HUES48 (cell line): ENCODE measurements at regions not wholly inside any gene's neighbourhood (a gene's known extent, or its start where the extent isn't known, plus 50 kb on each side); places are given as distances from the start of the nearest gene placed in this dataset.

Experiments used
- H3K27ac ChIP-seq: one replicate; pipeline ENCODE4 v1.7.0; 2013; ENCODE audit warnings: low read depth, low read length, inconsistent platforms
- H3K27me3 ChIP-seq: 2 replicates; pipeline ENCODE4 v1.6.1; 2013; ENCODE audit warnings: mild to moderate bottlenecking, low read length; ENCODE audit not compliant: control insufficient read depth, insufficient read depth
- H3K36me3 ChIP-seq: 2 replicates; pipeline ENCODE4 v1.6.1; 2013; ENCODE audit warnings: low read length; ENCODE audit not compliant: control insufficient read depth, insufficient read depth
- H3K4me1 ChIP-seq: 2 replicates; pipeline ENCODE4 v1.6.1; 2013; ENCODE audit warnings: mild to moderate bottlenecking, low read length; ENCODE audit not compliant: control insufficient read depth, insufficient read depth
- H3K4me3 ChIP-seq: 2 replicates; pipeline ENCODE4 v1.5.1; 2013; ENCODE audit warnings: mild to moderate bottlenecking, low read depth, low read length
- H3K9ac ChIP-seq: 2 replicates; pipeline ENCODE4 v1.6.1; 2013; ENCODE audit warnings: mild to moderate bottlenecking, low read depth, low read length, moderate library complexity
- H3K9me3 ChIP-seq: 2 replicates; pipeline ENCODE4 v1.6.1; 2013; ENCODE audit warnings: low read length; ENCODE audit not compliant: control insufficient read depth, insufficient read depth

DNA sequence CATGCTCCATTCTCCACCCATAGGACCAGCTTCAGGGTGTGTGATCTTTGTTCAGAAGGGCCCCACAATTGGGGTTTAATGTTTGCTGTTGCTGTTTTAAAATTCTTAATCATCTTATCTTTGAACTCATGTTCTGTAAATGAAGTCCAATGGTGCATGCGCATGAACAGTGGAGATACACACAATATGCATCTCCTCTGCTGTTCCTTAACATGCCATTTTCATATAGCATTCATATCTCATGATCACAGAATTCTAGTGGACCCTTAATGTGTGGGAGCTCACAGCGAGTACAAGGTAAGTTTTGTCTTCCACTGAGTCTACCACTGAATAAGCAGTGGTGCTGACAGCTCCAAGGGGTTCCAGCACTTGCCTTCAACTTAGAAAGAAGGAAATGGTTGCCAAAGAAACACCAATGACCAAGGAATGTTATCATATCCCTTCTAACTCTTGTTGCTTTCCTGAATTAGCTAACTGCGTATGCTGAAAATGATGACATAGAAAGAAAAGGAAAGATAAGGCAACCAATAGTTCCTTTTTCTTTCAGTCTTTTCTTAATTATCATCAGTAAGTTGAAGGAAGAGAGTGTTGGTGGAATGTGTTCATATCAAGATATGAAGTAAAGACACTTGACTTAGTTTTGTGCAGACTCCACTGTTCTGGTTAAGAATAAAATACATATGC, 149.3 kb upstream of the FOXN2 start:
- Histone ChIP-seq H3K4me3 (no peak overlapping the region), H3K9ac (no peak overlapping the region), H3K9me3 (no peaks in the 10 kb centered on the region), H3K4me1 (peaks cover 9% of the 10 kb centered on the region), H3K36me3 (no peaks in the 10 kb centered on the region), H3K27ac (no peak overlapping the region), H3K27me3 (no peaks in the 10 kb centered on the region)

GRCh38 chr2:48169141-48169592, 145.3 kb upstream of the FOXN2 start:
- Histone ChIP-seq H3K4me1 (peaks cover 6% of the 10 kb centered on the region), H3K27ac (no peak overlapping the region), H3K4me3 (no peak overlapping the region), H3K27me3 (no peaks in the 10 kb centered on the region), H3K9ac (no peak overlapping the region), H3K36me3 (no peaks in the 10 kb centered on the region), H3K9me3 (no peaks in the 10 kb centered on the region)

- Histone ChIP-seq H3K9me3 (no peaks in the 10 kb centered on the region), H3K4me3 (no peak overlapping the region), H3K36me3 (no peaks in the 10 kb centered on the region), H3K27me3 (no peaks in the 10 kb centered on the region), H3K9ac (no peak overlapping the region), H3K27ac (no peak overlapping the region), H3K4me1 (peaks cover 6% of the 10 kb centered on the region)
These were observed 144.2 kb upstream of the FOXN2 start for GRCh38 chr2:48170281-48170680.

GRCh38 chr2:48173141-48173540, 141.3 kb upstream of the FOXN2 start:
- Histone ChIP-seq H3K9ac (no peak overlapping the region), H3K9me3 (no peaks in the 10 kb centered on the region), H3K36me3 (no peaks in the 10 kb centered on the region), H3K4me3 (no peak overlapping the region), H3K27me3 (no peaks in the 10 kb centered on the region), H3K27ac (no peak overlapping the region), H3K4me1 (peaks cover 6% of the 10 kb centered on the region)

- Histone ChIP-seq H3K27ac (no peak overlapping the region), H3K9ac (no peak overlapping the region), H3K4me1 (peaks cover 6% of the 10 kb centered on the region), H3K4me3 (no peak overlapping the region), H3K9me3 (no peaks in the 10 kb centered on the region), H3K36me3 (no peaks in the 10 kb centered on the region), H3K27me3 (no peaks in the 10 kb centered on the region)
These were observed 140.0 kb upstream of the FOXN2 start for GRCh38 chr2:48174503-48174902.

DNA sequence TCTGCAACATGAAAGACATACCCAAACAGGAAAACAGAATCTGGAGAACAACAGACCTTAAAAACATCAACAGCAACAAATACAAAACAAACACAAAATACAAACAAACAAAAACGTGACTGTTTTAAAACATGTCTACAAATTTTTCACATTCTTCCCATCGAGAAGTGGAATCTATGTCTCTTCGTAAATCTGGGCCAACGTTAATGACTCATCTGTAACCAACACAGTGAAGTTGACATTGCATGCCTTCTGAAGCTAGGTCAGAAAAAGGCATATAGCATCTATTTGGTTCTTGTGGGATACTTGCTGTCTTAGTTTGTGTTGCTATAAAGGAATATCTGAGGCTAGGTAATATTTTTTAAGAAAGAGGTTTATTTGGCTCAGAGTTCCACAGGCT, 139.2 kb upstream of the FOXN2 start:
- Histone ChIP-seq H3K9ac (no peak overlapping the region), H3K27ac (no peak overlapping the region), H3K36me3 (no peaks in the 10 kb centered on the region), H3K4me1 (peaks cover 6% of the 10 kb centered on the region), H3K9me3 (no peaks in the 10 kb centered on the region), H3K4me3 (no peak overlapping the region), H3K27me3 (no peaks in the 10 kb centered on the region)

- Histone ChIP-seq H3K27ac (no peak overlapping the region), H3K9ac (no peak overlapping the region), H3K27me3 (no peaks in the 10 kb centered on the region), H3K4me1 (peaks cover 6% of the 10 kb centered on the region), H3K36me3 (no peaks in the 10 kb centered on the region), H3K4me3 (no peak overlapping the region), H3K9me3 (no peaks in the 10 kb centered on the region)
These were observed 138.8 kb upstream of the FOXN2 start for GRCh38 chr2:48175656-48176055.

DNA sequence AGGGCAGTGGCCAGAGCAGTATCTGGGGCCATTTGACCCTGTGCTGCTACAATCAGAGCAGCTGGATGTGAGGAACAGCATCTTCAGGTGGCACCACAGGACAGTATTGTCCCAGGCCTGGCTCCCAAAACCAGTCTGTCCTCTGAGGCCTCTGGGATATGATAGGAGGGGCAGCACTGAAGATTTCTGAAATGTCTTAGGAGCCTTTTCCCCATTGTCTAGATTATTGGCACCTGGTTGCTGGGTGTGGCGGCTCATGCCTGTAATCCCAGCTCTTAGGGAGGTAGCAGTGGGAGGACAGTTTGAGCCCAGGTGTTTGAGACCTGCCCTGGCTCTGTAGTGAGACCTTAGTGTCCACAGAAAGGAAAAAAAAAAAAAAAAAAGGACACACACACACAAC, 137.6 kb upstream of the FOXN2 start:
- no peaks in the 10 kb centered on the region for H3K36me3 ChIP-seq
- H3K4me3 ChIP-seq: no peak overlapping the region
- no peaks in the 10 kb centered on the region for H3K9me3 ChIP-seq
- H3K9ac ChIP-seq: no peak overlapping the region
- H3K27ac ChIP-seq: no peak overlapping the region
- no peaks in the 10 kb centered on the region for H3K27me3 ChIP-seq
- no peaks in the 10 kb centered on the region for H3K4me1 ChIP-seq

DNA sequence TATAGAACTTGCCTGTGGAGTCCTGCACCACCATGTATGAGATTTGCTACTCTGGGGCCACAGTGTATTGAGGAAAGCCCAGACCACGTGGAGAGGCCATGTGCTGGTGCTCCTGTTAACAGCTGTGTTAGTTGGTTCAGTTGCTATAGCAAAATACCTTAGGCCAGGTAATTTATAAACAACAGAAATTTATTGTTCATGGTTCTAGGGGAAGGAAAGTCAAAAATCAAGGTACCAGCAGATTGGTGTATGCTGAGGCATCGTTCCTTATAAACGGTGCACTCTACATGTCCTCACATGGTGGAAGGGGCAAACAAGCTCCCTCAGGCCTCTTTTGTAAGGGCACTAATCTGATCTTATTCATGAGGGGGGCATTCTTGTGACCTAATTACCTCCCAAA, 135.9 kb upstream of the FOXN2 start:
- Histone ChIP-seq H3K9ac (no peak overlapping the region), H3K27ac (no peak overlapping the region), H3K27me3 (no peaks in the 10 kb centered on the region), H3K36me3 (no peaks in the 10 kb centered on the region), H3K4me1 (no peaks in the 10 kb centered on the region), H3K4me3 (no peak overlapping the region), H3K9me3 (no peaks in the 10 kb centered on the region)

- Histone ChIP-seq H3K4me1 (no peaks in the 10 kb centered on the region), H3K36me3 (no peaks in the 10 kb centered on the region), H3K27me3 (no peaks in the 10 kb centered on the region), H3K27ac (no peak overlapping the region), H3K9ac (no peak overlapping the region), H3K4me3 (no peak overlapping the region), H3K9me3 (no peaks in the 10 kb centered on the region)
These were observed 133.9 kb upstream of the FOXN2 start for GRCh38 chr2:48180557-48180956.

DNA sequence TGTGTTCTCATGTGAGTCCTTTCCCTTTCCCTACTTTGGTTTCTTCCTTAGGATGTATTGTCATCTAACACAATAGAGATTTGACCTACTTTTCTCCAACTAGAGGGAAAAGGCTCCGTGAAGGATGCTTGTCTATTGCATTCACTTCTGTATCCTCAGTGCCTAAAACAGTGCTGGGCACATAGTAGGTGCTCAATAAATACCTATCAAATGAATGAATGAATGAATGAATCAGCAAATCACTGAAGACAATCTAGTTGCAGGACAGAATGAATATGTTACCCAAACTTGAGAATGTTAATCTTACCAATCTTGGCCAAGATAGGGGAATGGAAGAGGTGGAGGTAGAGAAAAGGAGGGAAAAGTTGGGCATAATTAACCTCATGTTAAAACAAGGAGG, 131.2 kb upstream of the FOXN2 start:
- H3K27me3 ChIP-seq: no peaks in the 10 kb centered on the region
- no peak overlapping the region for H3K4me3 ChIP-seq
- H3K27ac ChIP-seq: no peak overlapping the region
- H3K9me3 ChIP-seq: no peaks in the 10 kb centered on the region
- H3K4me1 ChIP-seq: peaks cover 16% of the 10 kb centered on the region
- no peaks in the 10 kb centered on the region for H3K36me3 ChIP-seq
- H3K9ac ChIP-seq: no peak overlapping the region
